UCSD-AML1 (cell line): ENCODE measurements at regions not wholly inside any gene's neighbourhood (a gene's known extent, or its start where the extent isn't known, plus 50 kb on each side); places are given as distances from the start of the nearest gene placed in this dataset.
"Not testable (repeated sequence)": the region's sequence is repeated elsewhere in the genome, so short reads cannot be mapped to it uniquely, and the experiment has no call there.

Experiments
- DNase-seq: peaks from one replicate; lab custom pipeline; 2025; ENCODE audit not compliant: unreplicated experiment; lab: John Stamatoyannopoulos, UW

- not testable (repeated sequence) for DNase-seq
Observed at GRCh38 chr17:21514567-21514966, 138.4 kb downstream of the KCNJ12 start.

- DNase-seq, result no peak
Observed at GRCh38 chr17:21517538-21518293, 141.6 kb downstream of the KCNJ12 start.

GRCh38 chr17:21522755-21523336 is 146.7 kb downstream of the KCNJ12 start:
- DNase-seq, result no peak

- DNase-seq, result no peak
Observed at GRCh38 chr17:21523497-21524210, 147.5 kb downstream of the KCNJ12 start.

GRCh38 chr17:21524211-21524591 is 148.0 kb downstream of the KCNJ12 start:
- DNase-seq, result no peak

GRCh38 chr17:21525464-21526130 is 149.4 kb downstream of the KCNJ12 start:
- no peak for DNase-seq

GRCh38 chr17:21528031-21528695 is 152.0 kb downstream of the KCNJ12 start:
- no peak for DNase-seq

- no peak for DNase-seq
Observed at GRCh38 chr17:21530311-21530710, 154.2 kb downstream of the KCNJ12 start.

GRCh38 chr17:21530841-21531240 is 154.7 kb downstream of the KCNJ12 start:
- DNase-seq, result no peak

GRCh38 chr17:21532763-21533385 is 156.7 kb downstream of the KCNJ12 start:
- DNase-seq, result no peak

GRCh38 chr17:21535686-21536375 is 156.5 kb upstream of the KCNJ18 start:
- DNase-seq, result no peak

- no peak for DNase-seq
Observed at GRCh38 chr17:21537302-21537701, 155.0 kb upstream of the KCNJ18 start.

- DNase-seq, result no peak
Observed at GRCh38 chr17:21538615-21539014, 153.7 kb upstream of the KCNJ18 start.

- DNase-seq, result no peak
Observed at GRCh38 chr17:21539146-21539545, 153.2 kb upstream of the KCNJ18 start.

GRCh38 chr17:21540502-21540901 is 151.8 kb upstream of the KCNJ18 start:
- no peak for DNase-seq

- DNase-seq, result no peak
Observed at GRCh38 chr17:21542070-21542469, 150.3 kb upstream of the KCNJ18 start.

GRCh38 chr17:21542991-21543390 is 149.3 kb upstream of the KCNJ18 start:
- no peak for DNase-seq

- DNase-seq, result no peak
Observed at GRCh38 chr17:21545064-21545463, 147.3 kb upstream of the KCNJ18 start.

GRCh38 chr17:21548236-21548635 is 144.1 kb upstream of the KCNJ18 start:
- DNase-seq, result no peak

GRCh38 chr17:21549107-21549687 is 143.1 kb upstream of the KCNJ18 start:
- no peak for DNase-seq
